SK-N-SH (cell line): ENCODE measurements at regions not wholly inside any gene's neighbourhood (a gene's known extent, or its start where the extent isn't known, plus 50 kb on each side); places are given as distances from the start of the nearest gene placed in this dataset.

Source experiments
- CTCF ChIA-PET: fragments of 300-600, 350-600 bp; formaldehyde crosslinking; extraction: SDS; loops from one replicate; lab custom pipeline; 2021; lab: Yijun Ruan, JAX
- POLR2A ChIA-PET: fragments of 350-600 bp; sonication (Branson Sonifier 250); formaldehyde crosslinking; extraction: SDS; loops from one replicate; lab custom pipeline; 2020; ENCODE audit warnings: antibody characterized with exemption, inconsistent platforms; lab: Yijun Ruan, JAX
- DNase-seq: peaks from one replicate; pipeline ENCODE4 v3.0.0; 2012
- H2AFZ ChIP-seq: fragments of 200-600 bp; sonication (generic); 2 replicates; pipeline ENCODE4 v1.8.1; 2016; ENCODE audit warnings: antibody characterized with exemption, mild to moderate bottlenecking, low read depth
- H3F3A ChIP-seq: fragments of 200-600 bp; sonication (generic); replicated peaks from 2 replicates; pipeline ENCODE3; 2016; ENCODE audit warnings: antibody characterized with exemption, mild to moderate bottlenecking; ENCODE audit not compliant: insufficient read depth
- H3K27ac ChIP-seq, 2 experiments: fragments of 200-500 bp in 1 of 2; fragments of 200-600 bp in 1 of 2; sonication (Bioruptor generic) in 1 of 2; sonication (generic), shearing (Covaris generic) in 1 of 2; 2 replicates each; pipeline versions ENCODE4 v1.5.1 to v1.6.1; 2014 to 2016; ENCODE audit warnings: low read depth in 2 of 2, inconsistent platforms in 1 of 2, low read length in 1 of 2, mild to moderate bottlenecking in 1 of 2, mixed read lengths in 1 of 2
- H3K27me3 ChIP-seq: fragments of 200-600 bp; sonication (generic), shearing (Covaris generic); 2 replicates; pipeline ENCODE4 v1.6.1; 2016; ENCODE audit warnings: mixed run types; ENCODE audit not compliant: insufficient read depth
- H3K36me3 ChIP-seq, 2 experiments: fragments of 200-500 bp in 1 of 2; fragments of 200-600 bp in 1 of 2; sonication (Bioruptor generic) in 1 of 2; sonication (generic) in 1 of 2; replicated peaks in 1 of 2; 2 replicates each; pipeline versions ENCODE3 to v1.5.1; 2014 to 2016; ENCODE audit warnings: low read length in 1 of 2, mild to moderate bottlenecking in 1 of 2; ENCODE audit not compliant: insufficient read depth in 2 of 2, control insufficient read depth in 1 of 2
- H3K4me1 ChIP-seq, 2 experiments: fragments of 200-500 bp in 1 of 2; fragments of 200-600 bp in 1 of 2; sonication (Bioruptor generic) in 1 of 2; sonication (generic), shearing (Covaris generic) in 1 of 2; 2 replicates each; pipeline versions ENCODE4 v1.5.1 to v1.6.1; 2014 to 2016; ENCODE audit warnings: low read depth in 1 of 2, low read length in 1 of 2, mixed run types in 1 of 2; ENCODE audit not compliant: insufficient read depth in 2 of 2, control insufficient read depth in 1 of 2
- H3K4me2 ChIP-seq: fragments of 200-600 bp; sonication (generic), shearing (Covaris generic); 2 replicates; pipeline ENCODE4 v1.6.1; 2017; ENCODE audit warnings: mixed run types
- H3K4me3 ChIP-seq, 2 experiments: fragments of 200-500 bp in 1 of 2; fragments of 200-600 bp in 1 of 2; sonication (Bioruptor generic) in 1 of 2; sonication (generic), shearing (Covaris generic) in 1 of 2; 2 replicates each; pipeline versions ENCODE4 v1.5.1 to v1.8.1; 2014 to 2016; ENCODE audit warnings: low read depth in 2 of 2, inconsistent platforms in 1 of 2, low read length in 1 of 2, mild to moderate bottlenecking in 1 of 2, mixed read lengths in 1 of 2, moderate library complexity in 1 of 2
- H3K79me2 ChIP-seq: fragments of 200-600 bp; sonication (generic); 2 replicates; pipeline ENCODE4 v1.8.1; 2017; ENCODE audit warnings: mild to moderate bottlenecking; ENCODE audit not compliant: insufficient read depth
- H3K9ac ChIP-seq: fragments of 200-600 bp; sonication (generic); 2 replicates; pipeline ENCODE4 v1.6.1; 2017; ENCODE audit warnings: mixed run types
- H3K9me2 ChIP-seq: fragments of 200-600 bp; sonication (generic); 2 replicates; pipeline ENCODE4 v1.6.1; 2017; ENCODE audit warnings: mixed run types
- H3K9me3 ChIP-seq: fragments of 200-600 bp; sonication (generic); 2 replicates; pipeline ENCODE4 v1.6.1; 2017; ENCODE audit warnings: mixed run types, mild to moderate bottlenecking, moderate library complexity
- H4K20me1 ChIP-seq: fragments of 200-600 bp; sonication (generic); 2 replicates; pipeline ENCODE4 v1.6.1; 2017; ENCODE audit warnings: mild to moderate bottlenecking, mixed run types; ENCODE audit not compliant: insufficient read depth
- ELF1 ChIP-seq: IDR thresholded peaks from 2 replicates; pipeline ENCODE4 v1.4.0; 2012
- EP300 ChIP-seq, 2 experiments: IDR thresholded peaks; 2 replicates each; pipeline versions ENCODE4 v1.4.0 to v1.6.1; 2012; ENCODE audit warnings: borderline replicate concordance in 1 of 2, low read depth in 1 of 2, low read length in 1 of 2
- GATA2 ChIP-seq: sonication (generic); formaldehyde crosslinking; IDR thresholded peaks from 2 replicates; pipeline ENCODE4 v1.5.0; 2020; ENCODE audit warnings: mild to moderate bottlenecking, missing genetic modification reagents
- JUND ChIP-seq: IDR thresholded peaks from 2 replicates; pipeline ENCODE4 v1.4.0; 2012
- NFIC ChIP-seq: IDR thresholded peaks from 2 replicates; pipeline ENCODE4 v1.4.0; 2012; ENCODE audit warnings: borderline replicate concordance
- PBX3 ChIP-seq: IDR thresholded peaks from 2 replicates; pipeline ENCODE4; 2012
- POLR2AphosphoS5 ChIP-seq: IDR thresholded peaks from 2 replicates; pipeline ENCODE4 v1.6.1; 2012; ENCODE audit warnings: low read depth, low read length
- RXRA ChIP-seq: IDR thresholded peaks from 2 replicates; pipeline ENCODE4 v1.4.0; 2012; ENCODE audit warnings: low read depth, mild to moderate bottlenecking, borderline replicate concordance
- SIN3A ChIP-seq: IDR thresholded peaks from 2 replicates; pipeline ENCODE4 v1.6.1; 2012; ENCODE audit warnings: low read depth, mild to moderate bottlenecking, low read length, moderate library complexity, borderline replicate concordance
- TCF12 ChIP-seq: IDR thresholded peaks from 2 replicates; pipeline ENCODE4 v1.4.0; 2012
- TEAD4 ChIP-seq: IDR thresholded peaks from 2 replicates; pipeline ENCODE4 v1.4.0; 2012; ENCODE audit warnings: mild to moderate bottlenecking, borderline replicate concordance; ENCODE audit not compliant: insufficient read depth
- USF2 ChIP-seq: fragments of 150-350 bp; IDR thresholded peaks from 2 replicates; pipeline ENCODE4 v1.6.1; 2017; ENCODE audit warnings: antibody characterized with exemption, low read length, low read depth, borderline replicate concordance
- WGBS: methylation state at CpG from one replicate; pipeline ENCODE4 v1.1.6; 2017; ENCODE audit warnings: low lambda C conversion rate; 5-methylcytosine and 5-hydroxymethylcytosine counted together

- no peak for TF ChIP-seq USF2
These were observed 237.8 kb downstream of the GPD2 start (continued) for GRCh38 chr2:156673981-156674380.

GRCh38 chr2:156675896-156676295, 239.7 kb downstream of the GPD2 start:
- WGBS: 5% methylated on average over 3 of the region's 3 CpGs
- TF ChIP-seq NFIC (no peak), PBX3 (no peak), RXRA (no peak), SIN3A (no peak)

DNA sequence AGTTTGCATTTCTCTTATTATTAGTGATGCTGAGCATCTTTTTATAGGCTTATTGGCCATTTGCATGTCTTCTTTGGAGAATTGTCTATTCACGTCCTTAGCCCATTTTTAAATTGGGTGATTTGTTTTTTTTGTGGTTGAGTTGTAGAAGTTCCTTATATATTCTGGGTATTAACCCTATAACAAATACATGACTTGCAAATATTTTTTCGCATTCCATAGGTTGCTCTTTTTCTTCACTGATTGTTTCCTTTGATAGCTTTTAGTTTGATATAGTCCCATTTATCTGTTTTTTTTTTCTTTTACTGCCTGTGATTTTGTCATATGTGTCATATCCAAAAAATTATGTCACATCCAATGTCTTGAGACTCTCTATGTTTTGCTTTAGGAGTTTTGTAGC, 243.6 kb downstream of the GPD2 start:
- H3K27me3 ChIP-seq: peaks cover 4% of the 10 kb centered on the region; the same call in 1 of the 2 replicates
- no peaks in the 10 kb centered on the region for H4K20me1 ChIP-seq
- H3F3A ChIP-seq: no peaks in the 10 kb centered on the region
- TF ChIP-seq ELF1 (no peak), EP300 (IDR thresholded peaks at IDR 0.05; ENCODE audit: borderline replicate concordance in 1 of 2, low read depth in 1 of 2, low read length in 1 of 2) (no peak), POLR2AphosphoS5 (no peak), TCF12 (no peak), GATA2 (CRISPR knock-in tag) (no peak), TEAD4 (no peak), JUND (no peak)
- no peak overlapping the region for H3K9ac ChIP-seq
- H3K4me1 ChIP-seq: no peaks in the 10 kb centered on the region
- POLR2A ChIA-PET: no interaction called here
- H3K4me2 ChIP-seq: no peak overlapping the region
- H2AFZ ChIP-seq: no peak overlapping the region
- CTCF ChIA-PET: interaction anchor here (0.9 kb wide), 1 partner anchor 13 kb away, joined by 3 read pairs; no protein-coding TSS in a partner anchor
- H3K9me3 ChIP-seq: no peaks in the 10 kb centered on the region
- no peaks in the 10 kb centered on the region for H3K79me2 ChIP-seq
- DNase-seq: no peak
- H3K9me2 ChIP-seq: 0 out of 2 replicates have a peak, but pooled peaks cover 3% of the 10 kb centered on the region
- H3K36me3 ChIP-seq: no peaks in the 10 kb centered on the region
- 10% methylated on average over 2 of the region's 2 CpGs for WGBS
- H3K4me3 ChIP-seq: no peak overlapping the region
- no peak overlapping the region for H3K27ac ChIP-seq

More at GRCh38 chr2:156675896-156676295, 239.7 kb downstream of the GPD2 start:
- H3K4me2 ChIP-seq: no peak overlapping the region
- H2AFZ ChIP-seq: no peak overlapping the region
- ChIA-PET CTCF (interaction anchor here (1.6 kb wide), 1 partner anchor 17 kb away, joined by 4 read pairs; no protein-coding TSS in a partner anchor), POLR2A (no interaction called here)
- H3K36me3 ChIP-seq: no peaks in the 10 kb centered on the region
- no peaks in the 10 kb centered on the region for H4K20me1 ChIP-seq
- H3K27me3 ChIP-seq: peaks cover 5% of the 10 kb centered on the region; the same call in 1 of the 2 replicates
- H3K9me3 ChIP-seq: no peaks in the 10 kb centered on the region
- no peaks in the 10 kb centered on the region for H3K79me2 ChIP-seq
- 0 out of 2 replicates have a peak, but pooled peaks cover 3% of the 10 kb centered on the region for H3K9me2 ChIP-seq
- H3F3A ChIP-seq: no peaks in the 10 kb centered on the region
- no peak overlapping the region for H3K9ac ChIP-seq
- DNase-seq: no peak
- H3K4me1 ChIP-seq: no peaks in the 10 kb centered on the region
- H3K27ac ChIP-seq: no peak overlapping the region
- H3K4me3 ChIP-seq: no peak overlapping the region
